HEK293 (cell line): ENCODE measurements at regions not wholly inside any gene's neighbourhood (a gene's known extent, or its start where the extent isn't known, plus 50 kb on each side); places are given as distances from the start of the nearest gene placed in this dataset.

Experiments used
- CTCF ChIA-PET: fragments of 350-600 bp; formaldehyde crosslinking; extraction: SDS; loops from one replicate; lab custom pipeline; 2021; ENCODE audit warnings: antibody characterized with exemption; lab: Yijun Ruan, JAX
- POLR2A ChIA-PET: fragments of 300-600 bp; formaldehyde crosslinking; extraction: SDS; loops from one replicate; lab custom pipeline; 2020; ENCODE audit warnings: antibody characterized with exemption, inconsistent platforms; lab: Yijun Ruan, JAX
- H3K27ac ChIP-seq: fragments of 200-500 bp; sonication (Bioruptor generic); 2 replicates; pipeline ENCODE4 v1.5.1; 2014; ENCODE audit warnings: low read depth, low read length, control low read depth, inconsistent platforms; ENCODE audit errors: extremely low read depth
- H3K36me3 ChIP-seq, 2 experiments: fragments of 200-500 bp in 1 of 2; sonication (Bioruptor generic) in 1 of 2; 1 replicate in 1 of 2; 2 replicates in 1 of 2; pipeline ENCODE4 v1.5.1; 2014 to 2017; ENCODE audit warnings: inconsistent platforms in 2 of 2, low read length in 2 of 2; ENCODE audit not compliant: control insufficient read depth in 2 of 2, insufficient read depth in 1 of 2
- H3K4me1 ChIP-seq: fragments of 200-500 bp; sonication (Bioruptor generic); 2 replicates; pipeline ENCODE4 v1.5.1; 2014; ENCODE audit warnings: mild to moderate bottlenecking, low read length, inconsistent platforms; ENCODE audit not compliant: control insufficient read depth, insufficient read depth
- H3K4me3 ChIP-seq: 2 replicates; pipeline ENCODE4 v1.5.1; 2011; ENCODE audit warnings: low read depth, mild to moderate bottlenecking, control low read depth, low read length, moderate library complexity
- H3K9me3 ChIP-seq: fragments of 200-500 bp; sonication (Bioruptor generic); 2 replicates; pipeline ENCODE4 v1.5.1; 2014; ENCODE audit warnings: low read depth, low read length, inconsistent platforms; ENCODE audit not compliant: control insufficient read depth, insufficient read depth
- GLI2 ChIP-seq: fragments of 450-650 bp; formaldehyde crosslinking; IDR thresholded peaks from 2 replicates; pipeline ENCODE4; 2017; ENCODE audit warnings: missing biosample characterization, missing genetic modification characterization, low read depth, borderline replicate concordance
- HOXA7 ChIP-seq: sonication (generic); formaldehyde crosslinking; IDR thresholded peaks from 2 replicates; pipeline ENCODE4 v1.8.1; 2022; ENCODE audit warnings: missing genetic modification reagents, borderline replicate concordance
- KLF1 ChIP-seq: fragments of 450-650 bp; formaldehyde crosslinking; IDR thresholded peaks from 2 replicates; pipeline ENCODE4 v1.5.1; 2016; ENCODE audit warnings: missing biosample characterization, missing genetic modification characterization
- RBAK ChIP-seq: fragments of 450-650 bp; formaldehyde crosslinking; IDR thresholded peaks from 2 replicates; pipeline ENCODE4 v1.5.1; 2016; ENCODE audit warnings: missing biosample characterization, missing genetic modification characterization
- SP3 ChIP-seq: fragments of 450-650 bp; formaldehyde crosslinking; IDR thresholded peaks from 2 replicates; pipeline ENCODE4 v1.5.1; 2016; ENCODE audit warnings: missing biosample characterization, missing genetic modification characterization
- YY1 ChIP-seq: fragments of 450-650 bp; formaldehyde crosslinking; IDR thresholded peaks from 2 replicates; pipeline ENCODE4 v1.5.1; 2018; ENCODE audit warnings: missing biosample characterization, missing genetic modification characterization
- ZBTB20 ChIP-seq: fragments of 450-650 bp; formaldehyde crosslinking; IDR thresholded peaks from 2 replicates; pipeline ENCODE4 v1.5.1; 2016; ENCODE audit warnings: missing biosample characterization, missing genetic modification characterization
- ZBTB7A ChIP-seq: fragments of 450-650 bp; formaldehyde crosslinking; IDR thresholded peaks from 2 replicates; pipeline ENCODE4 v1.5.1; 2016; ENCODE audit warnings: low read depth, missing biosample characterization, missing genetic modification characterization
- ZNF114 ChIP-seq: fragments of 450-650 bp; formaldehyde crosslinking; IDR thresholded peaks from 2 replicates; pipeline ENCODE4 v1.5.0; 2017; ENCODE audit warnings: missing biosample characterization, missing genetic modification characterization
- ZNF121 ChIP-seq: fragments of 450-650 bp; formaldehyde crosslinking; IDR thresholded peaks from 2 replicates; pipeline ENCODE4 v1.5.1; 2016; ENCODE audit warnings: missing biosample characterization, missing genetic modification characterization
- ZNF133 ChIP-seq: fragments of 450-650 bp; formaldehyde crosslinking; IDR thresholded peaks from 2 replicates; pipeline ENCODE4 v1.5.1; 2016; ENCODE audit warnings: missing biosample characterization, missing genetic modification characterization
- ZNF146 ChIP-seq: fragments of 450-650 bp; formaldehyde crosslinking; IDR thresholded peaks from 2 replicates; pipeline ENCODE4 v1.5.1; 2016; ENCODE audit warnings: missing biosample characterization, missing genetic modification characterization
- ZNF169 ChIP-seq: fragments of 450-650 bp; formaldehyde crosslinking; IDR thresholded peaks from 2 replicates; pipeline ENCODE4 v1.5.1; 2016; ENCODE audit warnings: missing biosample characterization, missing genetic modification characterization
- ZNF174 ChIP-seq: fragments of 450-650 bp; formaldehyde crosslinking; IDR thresholded peaks from 2 replicates; pipeline ENCODE4 v1.5.0; 2017; ENCODE audit warnings: missing biosample characterization, mild to moderate bottlenecking, missing genetic modification characterization
- ZNF292 ChIP-seq: fragments of 450-650 bp; formaldehyde crosslinking; IDR thresholded peaks from 2 replicates; pipeline ENCODE4 v1.5.1; 2016; ENCODE audit warnings: low read depth, missing biosample characterization, missing genetic modification characterization, borderline replicate concordance
- ZNF302 ChIP-seq: fragments of 450-650 bp; formaldehyde crosslinking; IDR thresholded peaks from 2 replicates; pipeline ENCODE4 v1.5.1; 2016; ENCODE audit warnings: missing biosample characterization, missing genetic modification characterization, low read depth
- ZNF426 ChIP-seq: fragments of 450-650 bp; formaldehyde crosslinking; IDR thresholded peaks from 2 replicates; pipeline ENCODE4 v1.5.1; 2017; ENCODE audit warnings: missing biosample characterization, missing genetic modification characterization, mild to moderate bottlenecking, inconsistent platforms, moderate library complexity
- ZNF530 ChIP-seq: fragments of 450-650 bp; formaldehyde crosslinking; IDR thresholded peaks from 2 replicates; pipeline ENCODE4 v1.5.1; 2016; ENCODE audit warnings: low read depth, missing biosample characterization, missing genetic modification characterization
- ZNF555 ChIP-seq: fragments of 450-650 bp; formaldehyde crosslinking; conservative IDR thresholded peaks from 2 replicates; pipeline ENCODE4 v1.5.1; 2017; ENCODE audit warnings: missing biosample characterization, mild to moderate bottlenecking, missing genetic modification characterization, inconsistent platforms
- ZNF571 ChIP-seq: fragments of 450-650 bp; formaldehyde crosslinking; IDR thresholded peaks from 2 replicates; pipeline ENCODE4 v1.5.0; 2017; ENCODE audit warnings: missing biosample characterization, missing genetic modification characterization
- ZNF623 ChIP-seq: fragments of 450-650 bp; formaldehyde crosslinking; IDR thresholded peaks from 2 replicates; pipeline ENCODE4 v1.5.1; 2016; ENCODE audit warnings: missing biosample characterization, missing genetic modification characterization
- ZNF658 ChIP-seq: fragments of 450-650 bp; formaldehyde crosslinking; IDR thresholded peaks from 2 replicates; pipeline ENCODE4; 2016; ENCODE audit warnings: missing biosample characterization, missing genetic modification characterization
- ZNF701 ChIP-seq: fragments of 450-650 bp; formaldehyde crosslinking; IDR thresholded peaks from 2 replicates; pipeline ENCODE4 v1.5.1; 2016; ENCODE audit warnings: missing biosample characterization, missing genetic modification characterization
- ZNF747 ChIP-seq: fragments of 450-650 bp; formaldehyde crosslinking; IDR thresholded peaks from 2 replicates; pipeline ENCODE4 v1.5.1; 2016; ENCODE audit warnings: missing biosample characterization, missing genetic modification characterization
- ZNF830 ChIP-seq: fragments of 450-650 bp; IDR thresholded peaks from 2 replicates; pipeline ENCODE4 v1.5.0; 2018; ENCODE audit warnings: missing biosample characterization, missing genetic modification characterization, low read depth, mild to moderate bottlenecking, moderate library complexity
- ZNF837 ChIP-seq: fragments of 450-650 bp; formaldehyde crosslinking; IDR thresholded peaks from 2 replicates; pipeline ENCODE4 v1.5.1; 2016; ENCODE audit warnings: missing biosample characterization, missing genetic modification characterization
- TF ChIP-seq, protein P1 (sequence below): fragments of 450-650 bp; formaldehyde crosslinking; IDR thresholded peaks from 2 replicates; pipeline ENCODE4 v1.5.1; 2017; ENCODE audit warnings: missing biosample characterization, missing genetic modification characterization
- TF ChIP-seq, protein P2 (sequence below): fragments of 450-650 bp; formaldehyde crosslinking; IDR thresholded peaks from 2 replicates; pipeline ENCODE4 v1.5.1; 2016; ENCODE audit warnings: missing biosample characterization, missing genetic modification characterization

GRCh38 chr6:169034516-169035167 is 219.0 kb downstream of the THBS2 start (continued):
- TF ChIP-seq ZNF292 (tag by site-specific recombination), result no peak
- TF ChIP-seq ZNF830 (tag by site-specific recombination), result no peak
- no peak for TF ChIP-seq ZNF530 (tag by site-specific recombination)
- TF ChIP-seq KLF1 (tag by site-specific recombination), result no peak
- no peak for TF ChIP-seq ZNF747 (tag by site-specific recombination)

DNA sequence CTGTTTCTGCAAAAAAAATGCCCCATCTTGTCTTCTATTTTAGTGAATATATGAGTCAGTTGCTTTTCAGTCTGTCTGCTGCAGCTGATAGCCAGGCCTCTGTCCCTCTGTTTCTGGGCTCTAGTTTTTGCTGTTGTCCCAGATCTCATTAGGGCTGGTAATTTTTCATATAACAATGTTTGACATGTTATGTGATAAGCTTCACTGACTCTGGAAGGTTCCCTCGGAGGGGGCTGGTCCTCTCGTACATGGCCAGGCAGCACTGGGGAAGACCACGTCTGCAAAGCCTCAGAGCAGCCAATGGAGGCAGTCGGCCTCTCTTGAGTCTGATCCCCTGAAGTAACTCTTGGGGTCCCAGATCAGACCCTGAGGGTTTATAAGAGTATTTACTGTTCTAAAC is 223.8 kb downstream of the THBS2 start:
- ChIA-PET POLR2A (no interaction called here), CTCF (no interaction called here)
- Histone ChIP-seq H3K9me3 (no peaks in the 10 kb centered on the region), H3K36me3 (no peaks in the 10 kb centered on the region), H3K4me1 (no peaks in the 10 kb centered on the region), H3K4me3 (no peak overlapping the region), H3K27ac (no peak overlapping the region)
- no peak for TF ChIP-seq ZNF658 (tag by site-specific recombination)
- no peak for TF ChIP-seq RBAK (tag by site-specific recombination)
- no peak for TF ChIP-seq ZBTB20 (tag by site-specific recombination)
- TF ChIP-seq ZNF133, result no peak
- no peak for TF ChIP-seq SP3 (tag by site-specific recombination)
- no peak for TF ChIP-seq GLI2 (tag by site-specific recombination)
- TF ChIP-seq ZNF146 (tag by site-specific recombination), result no peak
- TF ChIP-seq ZNF555, result no peak
- no peak for TF ChIP-seq HOXA7 (CRISPR knock-in tag)
- no peak for TF ChIP-seq ZNF623 (tag by site-specific recombination)

- H3K27ac ChIP-seq, result no peak overlapping the region
- H3K4me3 ChIP-seq, result no peak overlapping the region
- H3K36me3 ChIP-seq, result no peaks in the 10 kb centered on the region
- H3K4me1 ChIP-seq, result no peaks in the 10 kb centered on the region
- CTCF ChIA-PET, result interaction anchor here (0.5 to 0.8 kb wide), 2 partner anchors 71 to 1083 kb away, joined by 3 read pairs; no protein-coding TSS in a partner anchor
- POLR2A ChIA-PET, result no interaction called here
- H3K9me3 ChIP-seq, result no peaks in the 10 kb centered on the region
- TF ChIP-seq ZNF837 (no peak), ZNF701 (tag by site-specific recombination) (no peak), ZNF426 (tag by site-specific recombination) (no peak), ZNF121 (tag by site-specific recombination) (no peak), ZNF174 (tag by site-specific recombination) (no peak)
- TF ChIP-seq, all 188 proteins: peak for 0
Measured at GRCh38 chr6:169028343-169028742, 225.3 kb downstream of the THBS2 start.

DNA sequence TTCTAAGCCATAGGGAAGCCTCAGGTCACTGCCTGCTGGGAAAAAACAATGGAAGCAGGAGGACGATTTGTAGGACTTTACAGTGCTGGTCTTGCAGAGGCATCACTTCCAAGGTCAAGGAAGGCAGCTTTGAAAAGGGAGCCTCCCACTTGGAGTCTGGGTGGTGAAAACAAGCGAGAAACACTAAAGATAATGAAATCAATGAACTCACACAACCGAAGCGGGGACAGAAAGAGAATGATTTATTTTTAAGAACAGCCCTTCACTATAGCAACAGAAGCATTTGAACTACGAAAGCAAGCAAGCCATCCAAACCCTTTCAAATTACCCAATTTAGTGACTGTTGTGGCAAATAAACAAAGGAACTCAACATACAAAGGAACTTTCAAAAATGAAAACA is 227.5 kb downstream of the THBS2 start:
- POLR2A ChIA-PET, result no interaction called here
- CTCF ChIA-PET, result no interaction called here
- Histone ChIP-seq H3K27ac (no peak overlapping the region), H3K9me3 (no peaks in the 10 kb centered on the region), H3K4me1 (no peaks in the 10 kb centered on the region), H3K36me3 (no peaks in the 10 kb centered on the region)
- TF ChIP-seq ZBTB7A (tag by site-specific recombination) (no peak), ZNF530 (tag by site-specific recombination) (no peak), ZNF426 (tag by site-specific recombination) (no peak), ZNF571 (tag by site-specific recombination) (no peak), ZNF114 (tag by site-specific recombination) (no peak), HOXA7 (CRISPR knock-in tag) (no peak), ZNF169 (tag by site-specific recombination) (no peak), YY1 (no peak), ZNF302 (tag by site-specific recombination) (no peak)
- TF ChIP-seq, protein P1, sequence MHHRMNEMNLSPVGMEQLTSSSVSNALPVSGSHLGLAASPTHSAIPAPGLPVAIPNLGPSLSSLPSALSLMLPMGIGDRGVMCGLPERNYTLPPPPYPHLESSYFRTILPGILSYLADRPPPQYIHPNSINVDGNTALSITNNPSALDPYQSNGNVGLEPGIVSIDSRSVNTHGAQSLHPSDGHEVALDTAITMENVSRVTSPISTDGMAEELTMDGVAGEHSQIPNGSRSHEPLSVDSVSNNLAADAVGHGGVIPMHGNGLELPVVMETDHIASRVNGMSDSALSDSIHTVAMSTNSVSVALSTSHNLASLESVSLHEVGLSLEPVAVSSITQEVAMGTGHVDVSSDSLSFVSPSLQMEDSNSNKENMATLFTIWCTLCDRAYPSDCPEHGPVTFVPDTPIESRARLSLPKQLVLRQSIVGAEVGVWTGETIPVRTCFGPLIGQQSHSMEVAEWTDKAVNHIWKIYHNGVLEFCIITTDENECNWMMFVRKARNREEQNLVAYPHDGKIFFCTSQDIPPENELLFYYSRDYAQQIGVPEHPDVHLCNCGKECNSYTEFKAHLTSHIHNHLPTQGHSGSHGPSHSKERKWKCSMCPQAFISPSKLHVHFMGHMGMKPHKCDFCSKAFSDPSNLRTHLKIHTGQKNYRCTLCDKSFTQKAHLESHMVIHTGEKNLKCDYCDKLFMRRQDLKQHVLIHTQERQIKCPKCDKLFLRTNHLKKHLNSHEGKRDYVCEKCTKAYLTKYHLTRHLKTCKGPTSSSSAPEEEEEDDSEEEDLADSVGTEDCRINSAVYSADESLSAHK, result no peak
- TF ChIP-seq, protein P2, sequence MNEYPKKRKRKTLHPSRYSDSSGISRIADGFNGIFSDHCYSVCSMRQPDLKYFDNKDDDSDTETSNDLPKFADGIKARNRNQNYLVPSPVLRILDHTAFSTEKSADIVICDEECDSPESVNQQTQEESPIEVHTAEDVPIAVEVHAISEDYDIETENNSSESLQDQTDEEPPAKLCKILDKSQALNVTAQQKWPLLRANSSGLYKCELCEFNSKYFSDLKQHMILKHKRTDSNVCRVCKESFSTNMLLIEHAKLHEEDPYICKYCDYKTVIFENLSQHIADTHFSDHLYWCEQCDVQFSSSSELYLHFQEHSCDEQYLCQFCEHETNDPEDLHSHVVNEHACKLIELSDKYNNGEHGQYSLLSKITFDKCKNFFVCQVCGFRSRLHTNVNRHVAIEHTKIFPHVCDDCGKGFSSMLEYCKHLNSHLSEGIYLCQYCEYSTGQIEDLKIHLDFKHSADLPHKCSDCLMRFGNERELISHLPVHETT (tag by site-specific recombination), result no peak
- TF ChIP-seq, all 188 proteins: peak for 0
- no peak overlapping the region for H3K4me3 ChIP-seq
